ENCODE measurements at regions not wholly inside any gene's neighbourhood (a gene's known extent, or its start where the extent isn't known, plus 50 kb on each side); places are given as distances from the start of the nearest gene placed in this dataset.
"Not testable (repeated sequence)": the region's sequence is repeated elsewhere in the genome, so short reads cannot be mapped to it uniquely, and the experiment has no call there.

DNA sequence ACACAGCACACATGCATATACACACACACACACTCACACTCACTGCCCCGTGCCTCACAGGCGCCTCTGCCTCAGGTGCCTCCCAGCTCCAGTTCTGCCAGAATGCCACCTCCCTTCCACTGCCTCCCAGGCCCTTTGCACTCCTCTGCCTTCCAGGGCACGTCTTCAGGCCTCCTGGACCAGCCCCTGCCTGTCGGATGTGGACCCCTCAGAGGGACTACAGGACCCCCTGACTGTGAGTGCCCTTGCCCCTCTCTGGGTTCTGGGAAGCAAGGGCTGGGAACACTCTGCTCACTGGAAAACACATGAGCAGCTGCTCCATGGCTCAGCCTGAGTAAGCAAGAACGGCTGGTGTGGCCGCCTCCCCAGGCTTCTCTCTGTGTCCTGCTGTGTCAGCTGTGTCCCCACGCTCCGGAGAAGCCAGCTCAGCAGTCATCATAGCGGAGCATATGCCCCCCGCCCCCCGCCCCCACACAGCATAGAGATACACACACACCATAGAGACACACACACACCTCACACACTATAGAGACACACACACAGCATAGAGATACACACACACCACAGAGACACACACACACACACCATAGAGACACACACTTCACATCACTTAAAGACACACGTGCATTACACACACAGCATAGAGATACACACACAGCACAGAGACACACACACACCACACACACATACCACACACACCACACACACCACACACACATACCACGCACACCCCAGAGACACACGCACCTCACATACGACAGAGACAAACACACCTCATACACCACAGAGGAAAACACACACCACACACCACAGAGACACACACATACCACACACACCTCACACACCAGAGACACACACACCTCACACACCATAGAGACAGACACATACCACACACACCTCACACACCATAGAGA, 271.3 kb downstream of the CYRIA start:
- no peak for DNase-seq (ENCODE audit: low spot score)

DNA sequence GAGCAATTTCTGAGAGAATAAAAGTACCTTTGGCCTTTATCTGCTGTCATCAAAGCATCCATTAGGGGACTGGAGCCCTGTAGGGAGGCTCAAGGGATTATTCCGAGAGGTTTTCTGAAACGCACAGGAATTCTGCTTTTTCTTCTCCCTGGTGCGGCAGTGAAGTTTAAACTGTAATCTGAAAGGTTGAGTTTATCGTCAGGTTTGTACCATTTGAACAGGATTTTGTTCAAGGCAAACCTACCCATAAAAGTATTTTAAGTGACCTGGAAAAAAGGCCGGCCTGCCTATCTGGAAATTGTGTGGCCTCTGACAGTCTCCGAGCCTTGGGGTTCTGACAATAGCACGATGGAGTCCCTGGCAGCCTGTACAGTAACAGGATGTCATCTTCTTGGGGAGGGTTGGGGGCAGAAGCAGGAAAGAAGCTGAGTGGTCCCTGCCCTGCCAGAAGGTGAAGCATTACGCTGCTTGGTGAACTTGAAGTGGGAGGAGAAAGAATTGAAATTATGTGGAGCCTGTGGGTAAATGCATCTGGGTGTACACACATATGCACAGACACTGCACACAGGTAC, 272.0 kb downstream of the CYRIA start:
- no peak for DNase-seq (ENCODE audit: low spot score)

DNA sequence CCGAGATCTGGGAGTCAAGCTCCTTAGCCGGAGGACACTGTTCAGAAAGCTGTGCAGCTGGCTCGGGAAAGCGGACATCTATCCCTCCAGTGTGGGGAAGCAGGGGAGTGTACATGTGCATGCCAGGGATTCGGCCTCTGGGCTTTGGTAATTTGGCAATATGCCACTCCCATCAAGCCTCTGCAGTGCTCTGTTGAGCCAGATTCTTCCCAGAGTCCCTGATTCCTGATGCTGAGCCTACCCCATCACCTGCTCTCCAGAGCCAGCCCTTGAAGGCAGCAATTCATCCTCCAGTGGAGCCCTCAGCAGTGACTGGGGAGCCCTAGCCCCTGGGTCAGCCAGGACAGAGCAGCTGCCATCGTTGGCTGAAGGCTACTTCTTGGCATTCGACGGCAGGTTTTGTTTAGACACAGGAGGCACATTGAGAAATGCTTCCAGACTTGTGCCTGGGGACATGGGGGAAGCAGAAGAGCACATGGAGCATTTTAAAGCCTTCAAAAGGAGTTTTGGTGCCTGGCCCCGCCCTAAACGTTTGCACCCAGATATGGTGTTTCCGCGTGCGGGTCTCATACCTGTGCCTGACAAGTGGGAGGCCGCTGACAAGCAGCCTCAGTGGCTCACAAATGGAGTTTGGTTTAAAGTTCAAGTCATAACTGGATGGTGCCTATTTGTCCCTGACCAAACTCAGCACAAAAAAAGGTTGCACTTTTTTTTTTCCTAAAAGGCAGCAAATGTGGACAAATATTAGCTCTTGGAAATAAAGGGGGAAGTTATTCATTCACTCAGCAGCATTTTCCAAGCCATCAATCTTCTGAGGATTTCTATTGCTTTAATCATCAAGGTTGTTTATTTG, 272.8 kb downstream of the CYRIA start:
- DNase-seq (ENCODE audit: low spot score) = no peak

DNA sequence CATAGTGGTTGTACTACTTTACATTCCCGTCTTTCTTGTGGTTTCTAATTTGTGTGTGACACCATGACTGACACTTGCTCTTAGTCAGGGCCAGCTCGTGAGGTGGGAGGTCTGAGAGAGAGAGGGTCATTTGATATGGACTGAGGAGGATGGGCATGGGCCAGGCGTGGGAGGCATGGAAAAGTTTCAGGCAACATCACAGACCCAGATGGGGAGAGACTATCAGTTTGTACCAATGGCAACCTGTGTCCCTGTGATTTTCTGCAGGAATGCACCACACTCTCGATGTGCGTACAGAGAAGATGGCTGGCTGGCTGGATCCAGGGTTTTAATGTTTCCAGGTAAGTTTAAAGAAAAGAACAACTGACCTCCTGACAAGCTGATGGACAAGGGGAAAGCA, 273.6 kb downstream of the CYRIA start:
- DNase-seq (ENCODE audit: low spot score) = no peak

DNA sequence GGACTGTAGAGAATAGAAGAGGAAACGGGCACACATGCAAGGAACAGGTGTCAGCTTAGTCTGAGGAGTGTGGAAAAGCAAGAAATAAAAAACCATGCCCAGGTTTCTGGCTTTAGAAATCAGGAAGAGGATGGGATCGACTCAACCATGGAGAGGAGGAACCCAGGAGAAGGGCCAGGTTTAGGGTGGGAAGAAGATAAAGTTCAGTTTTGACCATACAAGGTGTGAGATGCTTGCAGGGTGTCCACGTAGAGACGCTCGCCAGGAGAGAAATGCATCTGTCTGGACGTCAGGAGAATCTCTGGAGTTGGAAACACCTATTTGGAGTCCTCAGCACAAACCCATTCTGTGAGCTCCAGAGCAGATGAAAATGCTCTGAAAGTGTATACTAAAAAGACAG, 275.1 kb downstream of the CYRIA start:
- DNase-seq (ENCODE audit: low spot score) = no peak

DNA sequence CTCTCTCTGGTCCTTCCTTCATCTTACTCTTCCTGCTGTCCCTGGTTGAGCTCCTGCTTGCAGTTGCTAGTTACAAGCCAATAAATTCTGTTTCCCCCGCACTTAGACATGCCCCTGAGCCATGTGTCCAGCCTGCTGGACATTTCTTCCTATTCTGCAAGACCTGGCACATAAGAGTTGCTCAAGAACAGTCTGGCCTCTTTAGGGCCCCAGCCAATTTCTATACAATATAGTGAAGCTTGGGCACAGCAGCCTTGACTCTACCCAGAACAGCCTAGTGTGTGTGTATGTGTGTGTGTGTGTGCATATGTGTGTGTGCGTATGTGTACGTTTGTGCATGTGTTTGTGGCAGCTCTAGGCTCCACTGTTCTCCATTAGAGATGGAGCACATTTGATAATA, 276.0 kb downstream of the CYRIA start:
- DNase-seq (ENCODE audit: low spot score) = no peak

DNA sequence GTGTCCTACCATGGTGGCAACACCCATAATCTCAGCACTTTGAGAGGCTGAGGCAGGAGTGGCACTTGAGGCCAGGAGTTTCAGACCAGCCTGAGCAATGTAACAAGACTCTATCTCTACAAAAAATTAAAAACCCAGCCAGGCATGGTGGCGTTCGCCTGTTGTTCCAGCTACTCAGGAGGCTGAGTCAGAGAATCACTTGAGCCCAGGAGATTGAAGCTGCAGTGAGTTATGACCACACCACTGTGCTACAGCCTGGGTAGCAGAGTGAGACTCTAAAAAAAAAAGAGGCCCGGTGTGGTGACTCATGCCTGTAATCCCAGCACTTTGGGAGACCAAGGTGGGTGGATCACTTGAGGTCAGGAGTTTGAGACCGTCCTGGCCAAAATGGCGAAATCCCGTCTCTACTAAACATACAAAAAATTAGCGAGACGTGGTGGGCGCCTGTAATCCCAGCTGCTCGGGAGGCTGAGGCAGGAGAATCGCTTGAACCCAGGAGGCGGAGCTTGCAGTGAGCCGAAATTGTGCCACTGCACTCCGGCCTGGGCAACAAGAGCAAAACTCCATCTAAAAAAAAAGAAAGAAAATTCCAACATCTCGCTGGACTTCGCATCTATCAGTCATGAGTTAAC, 277.3 kb downstream of the CYRIA start:
- not testable (repeated sequence) for DNase-seq (ENCODE audit: low spot score)

DNA sequence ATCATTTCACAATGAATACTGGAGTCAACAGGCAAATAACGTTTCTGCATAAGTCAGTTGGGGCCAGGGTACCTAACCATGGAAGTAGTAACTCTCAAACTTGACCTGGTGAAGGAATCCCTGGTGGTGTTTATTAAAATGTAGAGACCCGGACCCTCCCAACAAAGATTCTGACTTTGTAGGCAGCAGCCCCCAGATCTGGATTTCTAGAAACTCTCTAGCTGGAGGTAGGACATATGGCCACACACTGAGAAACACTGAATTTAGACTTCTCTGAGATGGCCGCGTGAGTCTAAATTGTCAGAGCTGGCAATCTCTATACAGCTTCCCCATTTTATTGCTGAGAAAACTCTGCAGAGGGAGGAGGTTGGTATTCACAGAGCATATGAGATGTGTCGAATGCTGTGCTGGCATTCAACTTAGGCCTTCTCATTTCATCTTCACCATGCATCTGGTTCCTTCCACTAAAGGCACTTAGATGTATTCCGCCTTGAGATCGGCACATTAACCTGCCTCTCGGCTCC, 278.1 kb downstream of the CYRIA start:
- no peak for DNase-seq (ENCODE audit: low spot score)

DNA sequence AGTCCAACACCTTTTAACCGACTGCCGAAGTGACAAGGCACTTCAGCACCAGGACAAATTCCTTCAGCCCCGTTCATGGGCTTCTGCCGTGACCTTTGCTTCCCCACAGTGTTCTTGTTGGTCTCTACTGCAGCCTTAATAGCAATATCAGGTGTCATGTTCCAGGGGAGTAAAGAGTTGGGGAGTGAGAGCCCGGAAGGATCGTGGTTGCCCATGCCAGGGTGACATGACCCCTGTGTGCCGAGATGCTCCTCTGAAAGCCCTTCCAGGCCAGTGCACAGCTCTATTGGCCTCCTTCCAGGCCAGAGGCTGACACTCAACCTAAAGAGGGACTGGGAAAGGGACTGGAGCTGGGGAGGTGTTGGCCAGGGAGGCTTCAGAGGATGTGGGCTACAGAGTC, 279.2 kb downstream of the CYRIA start:
- no peak for DNase-seq (ENCODE audit: low spot score)

DNA sequence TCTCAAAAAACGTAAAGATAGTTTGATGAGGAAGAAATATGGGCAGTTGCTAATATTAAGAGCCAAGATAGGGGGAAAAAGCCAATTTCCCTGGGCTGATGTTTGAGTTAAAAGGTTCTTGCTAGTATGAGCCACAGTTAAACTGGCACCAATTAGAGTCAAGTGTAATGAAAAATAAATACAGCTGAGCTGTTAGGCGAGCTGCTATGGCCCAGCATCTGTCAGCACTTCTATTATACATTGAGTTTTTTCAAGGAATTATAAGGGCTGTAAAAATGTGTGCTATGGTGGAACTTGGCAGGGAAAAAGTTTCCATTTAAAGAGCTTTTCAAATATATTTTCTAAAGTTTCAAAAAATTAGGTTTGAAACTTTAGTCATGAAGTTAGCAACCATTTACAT, 279.6 kb downstream of the CYRIA start:
- no peak for DNase-seq (ENCODE audit: low spot score)

DNA sequence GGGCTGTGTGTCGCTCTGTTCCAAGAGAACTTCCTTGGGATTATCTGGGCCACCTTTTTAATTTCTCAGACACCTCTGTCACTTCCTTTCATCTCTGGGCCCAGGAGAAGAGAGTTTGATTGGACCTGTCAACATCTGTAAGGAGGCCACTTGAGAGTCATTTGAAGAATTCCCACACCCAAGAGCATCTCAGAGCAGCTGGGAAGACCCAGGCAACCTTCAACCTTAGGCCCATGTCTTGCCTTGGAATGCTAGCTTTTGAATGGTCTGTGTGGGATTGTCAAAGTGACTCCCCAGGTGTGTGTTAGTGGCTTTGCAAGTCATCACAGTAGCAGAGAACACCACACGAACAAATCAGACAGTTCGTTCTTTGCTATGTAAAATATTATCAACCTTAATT, 280.3 kb downstream of the CYRIA start:
- DNase-seq (ENCODE audit: low spot score) = no peak

DNA sequence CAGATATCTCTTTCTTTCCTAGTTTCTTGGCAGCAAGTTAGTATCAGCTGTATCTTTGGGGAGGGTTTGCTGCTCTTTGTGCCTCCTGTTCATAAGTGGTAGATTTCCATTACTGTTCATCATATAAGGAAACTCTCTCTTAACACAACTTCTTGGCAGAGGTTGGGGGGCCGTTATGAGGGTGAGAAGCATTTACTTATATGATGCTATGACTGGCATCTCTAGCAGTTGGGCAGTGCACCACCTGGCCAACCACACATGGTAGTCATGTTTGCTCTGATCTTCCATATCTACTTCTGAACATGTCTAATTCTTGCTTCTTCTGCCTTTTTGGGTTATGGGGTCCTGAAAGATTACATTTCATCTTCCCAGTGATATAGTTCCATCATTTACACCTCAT, 282.2 kb downstream of the CYRIA start:
- DNase-seq (ENCODE audit: low spot score) = no peak

DNA sequence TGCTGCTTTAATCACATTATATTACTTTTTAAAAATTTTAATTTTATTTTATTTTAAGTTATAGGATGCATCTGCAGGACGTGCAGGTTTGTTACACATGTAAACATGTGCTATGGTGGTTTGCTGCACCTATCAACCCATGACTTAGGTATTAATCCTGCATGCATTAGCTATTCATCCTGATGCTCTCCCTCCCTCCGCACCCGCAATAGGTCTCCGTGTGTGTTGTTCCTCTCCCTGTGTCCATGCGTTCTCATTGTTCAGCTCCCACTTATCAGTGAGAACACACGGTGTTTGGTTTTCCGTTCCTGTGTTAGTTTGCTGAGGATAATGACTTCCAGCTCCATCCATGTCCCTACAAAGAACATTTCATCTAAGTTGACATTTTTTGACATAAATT, 283.2 kb downstream of the CYRIA start:
- DNase-seq (ENCODE audit: low spot score) = no peak

DNA sequence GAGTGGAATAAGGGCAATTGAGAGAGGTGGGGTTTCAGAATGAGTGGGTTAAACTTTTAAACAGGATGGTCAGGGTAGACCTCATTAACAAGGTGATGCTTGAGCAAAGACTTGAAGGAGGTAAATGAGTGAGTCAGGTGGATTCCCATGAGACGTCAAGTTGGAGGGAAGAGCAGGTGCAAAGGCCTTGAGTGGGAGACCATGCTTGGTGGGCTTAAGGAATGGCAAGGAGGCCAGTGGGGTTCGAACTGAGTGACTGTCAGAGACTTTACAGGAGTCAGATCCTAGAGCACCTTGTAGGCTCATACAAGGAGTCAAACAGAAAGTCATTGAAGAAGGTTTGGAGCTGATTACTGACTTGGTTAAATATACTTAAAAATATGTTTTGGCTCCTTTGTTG, 284.1 kb downstream of the CYRIA start:
- no peak for DNase-seq (ENCODE audit: low spot score)

DNA sequence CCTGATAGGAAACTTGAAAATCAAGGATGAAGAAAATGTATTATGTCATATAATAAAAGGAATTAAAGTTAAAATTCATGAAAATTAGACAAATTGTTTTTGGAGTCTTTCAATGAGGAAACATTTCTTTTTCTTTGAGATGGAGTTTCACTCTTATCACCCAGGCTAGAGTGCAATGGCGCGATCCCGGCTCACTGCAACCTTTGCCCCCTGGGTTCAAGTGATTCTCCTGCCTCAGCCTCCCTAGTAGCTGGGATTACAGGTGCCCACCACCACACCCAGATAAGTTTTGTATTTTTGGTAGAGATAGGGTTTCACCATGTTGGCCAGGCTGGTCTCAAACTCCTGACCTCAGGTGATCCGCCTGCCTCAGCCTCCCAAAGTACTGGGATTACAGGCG, 285.7 kb downstream of the CYRIA start:
- not testable (repeated sequence) for DNase-seq (ENCODE audit: low spot score)

DNA sequence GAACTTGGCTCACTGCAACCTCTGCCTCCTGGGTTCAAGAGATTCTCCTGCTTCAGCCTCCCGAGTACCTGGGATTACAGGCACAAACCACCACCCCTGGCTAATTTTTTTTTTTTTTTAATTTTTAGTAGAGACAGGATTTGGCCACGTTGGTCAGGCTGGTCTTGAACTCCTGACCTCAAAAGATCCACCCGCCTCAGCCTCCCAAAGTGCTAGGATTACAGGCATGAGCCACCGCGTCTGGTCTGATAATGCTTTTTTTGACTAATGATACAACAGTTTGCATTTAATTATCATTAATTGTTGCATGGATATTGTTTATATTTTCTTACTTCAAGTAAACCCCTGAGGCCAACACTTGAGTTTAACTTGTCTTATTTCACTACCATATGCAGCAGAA, 286.6 kb downstream of the CYRIA start:
- not testable (repeated sequence) for DNase-seq (ENCODE audit: low spot score)

DNA sequence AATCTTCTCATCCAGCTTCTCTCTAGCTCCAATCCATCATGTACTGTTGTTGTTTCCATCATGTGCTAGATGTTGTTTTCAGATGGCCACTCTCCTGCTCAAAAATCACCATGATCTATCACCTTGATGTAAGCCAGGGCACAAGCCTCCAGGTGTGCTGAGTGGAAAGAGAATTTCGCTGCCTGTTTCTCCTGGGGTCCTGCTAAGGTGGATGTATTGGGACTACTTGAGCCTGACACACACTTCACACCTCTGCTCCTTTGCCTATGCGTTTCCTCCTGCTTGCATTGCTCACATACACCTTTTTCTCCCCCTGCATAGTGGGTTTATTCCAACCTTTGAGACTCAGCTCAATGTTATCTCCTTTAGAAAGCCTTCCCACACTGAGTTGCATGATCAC, 287.6 kb downstream of the CYRIA start:
- no peak for DNase-seq (ENCODE audit: low spot score)

DNA sequence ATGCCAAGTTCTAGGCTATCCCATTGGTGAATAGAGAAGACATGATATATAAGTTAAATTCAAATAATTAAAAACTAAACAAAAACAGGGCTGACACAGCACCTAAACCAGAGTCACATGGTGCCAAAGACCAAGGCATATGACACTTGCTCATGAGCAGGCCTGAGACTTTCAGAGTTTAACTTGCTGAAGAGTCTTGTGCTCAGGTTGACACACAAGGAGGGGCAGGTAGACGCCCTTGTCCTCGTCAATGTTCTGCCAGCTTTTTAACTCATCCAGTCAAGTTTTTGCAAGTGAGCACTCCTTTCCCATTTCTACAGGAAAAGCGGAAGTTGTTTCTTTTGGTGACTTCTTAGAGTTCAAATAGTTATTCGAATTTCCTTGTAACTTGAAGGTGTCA, 289.7 kb downstream of the CYRIA start:
- no peak for DNase-seq (ENCODE audit: low spot score)

DNA sequence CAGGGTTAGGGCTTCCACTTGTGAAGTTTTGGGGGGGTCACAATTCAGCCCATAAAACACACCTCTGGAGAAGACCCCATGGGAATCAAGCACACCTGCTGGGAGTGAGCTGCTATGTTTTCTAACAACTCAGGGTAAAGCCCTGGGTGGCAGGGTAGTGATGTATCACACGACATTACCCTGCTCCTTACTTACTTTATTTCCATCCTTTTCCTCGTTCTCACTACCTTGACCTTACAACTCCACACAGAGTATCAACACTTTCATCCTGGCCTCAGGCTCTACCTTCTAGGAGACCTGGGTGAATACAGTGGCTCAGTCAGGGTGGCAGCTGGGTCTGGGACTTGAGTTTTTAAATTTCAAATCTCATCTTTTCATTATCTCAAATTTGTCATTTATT, 290.3 kb downstream of the CYRIA start:
- no peak for DNase-seq (ENCODE audit: low spot score)

DNA sequence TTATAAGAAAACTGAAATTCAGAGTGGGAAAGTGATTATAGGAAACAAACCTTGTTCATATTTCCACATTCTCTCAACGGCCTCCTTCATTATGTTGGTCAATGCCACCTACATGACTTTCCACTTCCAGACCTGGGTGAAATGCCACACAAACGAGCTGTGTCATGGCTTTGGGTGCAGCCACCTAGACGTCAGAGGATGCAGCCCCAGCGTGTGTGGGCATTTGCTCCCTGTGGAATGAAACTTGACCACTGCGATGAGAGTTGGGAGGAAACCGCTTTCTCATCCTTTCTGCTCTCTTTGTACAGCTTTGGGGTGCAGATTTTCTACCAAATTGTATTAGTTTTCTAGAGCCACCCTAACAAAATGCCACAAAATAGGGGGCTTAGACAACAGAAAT, 291.0 kb downstream of the CYRIA start:
- no peak for DNase-seq (ENCODE audit: low spot score)

DNA sequence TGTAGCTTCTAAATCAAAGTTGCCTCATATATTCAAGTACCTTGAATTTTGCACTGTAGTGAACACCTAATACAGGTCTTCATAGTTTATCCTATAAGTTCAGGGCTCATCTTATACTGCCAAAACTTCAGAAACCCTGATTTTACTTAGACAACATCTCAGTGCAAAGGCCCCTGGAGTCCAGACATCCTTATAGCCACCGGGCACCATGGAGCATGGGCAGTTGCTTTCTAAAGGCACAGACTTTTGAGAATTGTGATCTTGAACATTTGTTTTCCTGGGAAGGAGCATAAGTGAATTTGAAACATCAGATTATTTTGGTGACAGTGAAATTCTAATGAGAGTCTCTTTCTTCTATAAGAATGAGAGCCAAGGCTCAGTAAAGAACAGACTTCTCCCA, 292.3 kb downstream of the CYRIA start:
- no peak for DNase-seq (ENCODE audit: low spot score)

DNA sequence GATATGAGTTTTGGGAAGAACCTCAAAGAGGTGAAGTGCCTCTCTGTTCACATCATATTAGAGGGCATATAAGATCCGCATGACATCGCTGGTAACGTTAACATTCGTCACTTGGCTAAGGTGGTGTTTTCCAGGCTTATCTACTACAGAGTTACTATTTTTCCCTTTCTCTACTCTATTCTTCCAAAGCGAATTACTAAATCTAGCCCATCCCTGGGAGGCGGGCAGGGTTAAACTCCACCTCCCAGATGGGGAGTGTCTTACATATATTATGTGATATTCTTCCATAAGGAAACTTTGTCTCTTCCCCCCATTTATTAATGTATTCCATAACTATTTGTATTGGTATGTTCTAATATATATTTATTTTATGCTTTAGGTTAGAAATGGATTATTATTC, 293.9 kb downstream of the CYRIA start:
- no peak for DNase-seq (ENCODE audit: low spot score)

Measured in ureter (tissue), 1 donor.